ENCODE measurements at regions not wholly inside any gene's neighbourhood (a gene's known extent, or its start where the extent isn't known, plus 50 kb on each side); places are given as distances from the start of the nearest gene placed in this dataset.

- no peaks in the 10 kb centered on the region for H3K36me3 ChIP-seq (ENCODE audit: control insufficient read depth, insufficient read depth, low read length)
- ChIA-PET POLR2A (no interaction called here), CTCF (no interaction called here)
- no peaks in the 10 kb centered on the region for H3K27me3 ChIP-seq (ENCODE audit: control insufficient read depth, insufficient read depth, low read length)
- TF ChIP-seq CTCF (IDR thresholded peaks at IDR 0.05; ENCODE audit: insufficient read depth, low read depth, low read length): no peak
- no peak overlapping the region for H3K4me3 ChIP-seq (ENCODE audit: low read depth, low read length)
- no peak for DNase-seq (ENCODE audit: low read depth)
These were observed 618.3 kb downstream of the NR2F1-AS1 start for GRCh38 chr5:92962752-92963151.

GRCh38 chr5:92956886-92957285, 624.1 kb downstream of the NR2F1-AS1 start:
- no peak for DNase-seq (ENCODE audit: low read depth)
- no peaks in the 10 kb centered on the region for H3K36me3 ChIP-seq (ENCODE audit: control insufficient read depth, insufficient read depth, low read length)
- ChIA-PET CTCF (interaction anchor here (2.6 kb wide), 1 partner anchor 11 kb away, joined by 8 read pairs; no protein-coding TSS in a partner anchor), POLR2A (no interaction called here)
- TF ChIP-seq CTCF (IDR thresholded peaks at IDR 0.05; ENCODE audit: insufficient read depth, low read depth, low read length): no peak
- H3K4me3 ChIP-seq (ENCODE audit: low read depth, low read length): no peak overlapping the region
- no peaks in the 10 kb centered on the region for H3K27me3 ChIP-seq (ENCODE audit: control insufficient read depth, insufficient read depth, low read length)

- no peaks in the 10 kb centered on the region for H3K27me3 ChIP-seq (ENCODE audit: control insufficient read depth, insufficient read depth, low read length)
- no peak for DNase-seq (ENCODE audit: low read depth)
- POLR2A ChIA-PET: no interaction called here
- TF ChIP-seq CTCF (IDR thresholded peaks at IDR 0.05; ENCODE audit: insufficient read depth, low read depth, low read length): no peak
- no peak overlapping the region for H3K4me3 ChIP-seq (ENCODE audit: low read depth, low read length)
- CTCF ChIA-PET: no interaction called here
- H3K36me3 ChIP-seq (ENCODE audit: control insufficient read depth, insufficient read depth, low read length): no peaks in the 10 kb centered on the region
These were observed 628.8 kb downstream of the NR2F1-AS1 start for GRCh38 chr5:92952243-92952642.

GRCh38 chr5:92951746-92952145, 629.3 kb downstream of the NR2F1-AS1 start:
- POLR2A ChIA-PET: no interaction called here
- Histone ChIP-seq H3K27me3 (ENCODE audit: control insufficient read depth, insufficient read depth, low read length) (no peaks in the 10 kb centered on the region), H3K36me3 (ENCODE audit: control insufficient read depth, insufficient read depth, low read length) (no peaks in the 10 kb centered on the region), H3K4me3 (ENCODE audit: low read depth, low read length) (no peak overlapping the region)
- no peak for DNase-seq (ENCODE audit: low read depth)
- no peak for TF ChIP-seq CTCF (IDR thresholded peaks at IDR 0.05; ENCODE audit: insufficient read depth, low read depth, low read length)
- CTCF ChIA-PET: no interaction called here

- H3K27me3 ChIP-seq (ENCODE audit: control insufficient read depth, insufficient read depth, low read length): no peaks in the 10 kb centered on the region
- ChIA-PET CTCF (interaction anchor here (1.0 to 2.6 kb wide), 2 partner anchors 10 to 31 kb away, joined by 3 to 8 read pairs; no protein-coding TSS in a partner anchor), POLR2A (no interaction called here)
- H3K4me3 ChIP-seq (ENCODE audit: low read depth, low read length): no peak overlapping the region
- no peak for TF ChIP-seq CTCF (IDR thresholded peaks at IDR 0.05; ENCODE audit: insufficient read depth, low read depth, low read length)
- H3K36me3 ChIP-seq (ENCODE audit: control insufficient read depth, insufficient read depth, low read length): no peaks in the 10 kb centered on the region
- DNase-seq (ENCODE audit: low read depth): no peak
These were observed 634.5 kb downstream of the NR2F1-AS1 start for GRCh38 chr5:92946546-92946945.
